HAP-1 (cell line): ENCODE measurements at regions not wholly inside any gene's neighbourhood (a gene's known extent, or its start where the extent isn't known, plus 50 kb on each side); places are given as distances from the start of the nearest gene placed in this dataset.
A peak's percentile ranks its signal among the peaks of the same experiment; 100 is the strongest.
"Not testable (repeated sequence)": the region's sequence is repeated elsewhere in the genome, so short reads cannot be mapped to it uniquely, and the experiment has no call there.

ENCODE experiments used
- DNase-seq, 2 experiments: peaks; one replicate each; pipeline ENCODE4 v3.0.0-alpha.2; 2016 to 2020; ENCODE audit warnings: low spot score in 2 of 2
- H3K27me3 ChIP-seq: fragments of 250-450 bp; sonication (Bioruptor Pico); 2 replicates; pipeline ENCODE4 v1.5.1; 2020; ENCODE audit warnings: low read depth, mild to moderate bottlenecking, moderate library complexity
- H3K36me3 ChIP-seq: fragments of 250-450 bp; sonication (Bioruptor Pico); replicated peaks from 2 replicates; pipeline ENCODE4 v1.5.1; 2020; ENCODE audit warnings: mild to moderate bottlenecking
- H3K4me1 ChIP-seq: fragments of 250-450 bp; sonication (Bioruptor Pico); 2 replicates; pipeline ENCODE4 v1.5.1; 2020; ENCODE audit warnings: mild to moderate bottlenecking
- H3K4me3 ChIP-seq: fragments of 250-450 bp; sonication (Bioruptor Pico); 2 replicates; pipeline ENCODE4 v1.5.1; 2020; ENCODE audit warnings: mild to moderate bottlenecking, moderate library complexity
- H3K9me3 ChIP-seq: fragments of 250-450 bp; sonication (Bioruptor Pico); 2 replicates; pipeline ENCODE4 v1.5.1; 2020; ENCODE audit warnings: mild to moderate bottlenecking, moderate library complexity
- in situ Hi-C: fragments of 300-500 bp; cut with MboI; formaldehyde crosslinking; loops from 3 replicates; pipeline ENCODE4 v1.14.3; 2020; ENCODE audit warnings: low sequenced_read_pairs, inconsistent platforms, mixed read lengths

GRCh38 chr11:21761000-21761399, 431.9 kb upstream of the ANO5 start:
- no peak for DNase-seq
- Histone ChIP-seq H3K36me3 (no peaks in the 10 kb centered on the region), H3K4me1 (no peaks in the 10 kb centered on the region), H3K27me3 (no peaks in the 10 kb centered on the region), H3K4me3 (no peak overlapping the region), H3K9me3 (no peaks in the 10 kb centered on the region)
- in situ Hi-C loops = no loop called here

- Histone ChIP-seq H3K36me3 (no peaks in the 10 kb centered on the region), H3K27me3 (no peaks in the 10 kb centered on the region), H3K4me1 (no peaks in the 10 kb centered on the region), H3K9me3 (no peaks in the 10 kb centered on the region), H3K4me3 (no peak overlapping the region)
- in situ Hi-C loops = no loop called here
- no peak for DNase-seq
Measured at GRCh38 chr11:21768388-21768787, 424.5 kb upstream of the ANO5 start.

GRCh38 chr11:21769188-21769587, 423.7 kb upstream of the ANO5 start:
- Histone ChIP-seq H3K4me3 (no peak overlapping the region), H3K9me3 (no peaks in the 10 kb centered on the region), H3K27me3 (no peaks in the 10 kb centered on the region), H3K36me3 (no peaks in the 10 kb centered on the region), H3K4me1 (no peaks in the 10 kb centered on the region)
- no peak for DNase-seq
- in situ Hi-C loops = no loop called here

GRCh38 chr11:21771097-21771496, 421.8 kb upstream of the ANO5 start:
- Histone ChIP-seq H3K9me3 (no peaks in the 10 kb centered on the region), H3K27me3 (no peaks in the 10 kb centered on the region), H3K4me1 (no peaks in the 10 kb centered on the region), H3K4me3 (no peak overlapping the region), H3K36me3 (no peaks in the 10 kb centered on the region)
- DNase-seq = no peak
- in situ Hi-C loops = no loop called here

GRCh38 chr11:21774212-21774611, 418.7 kb upstream of the ANO5 start:
- no peak for DNase-seq
- Histone ChIP-seq H3K4me3 (no peak overlapping the region), H3K36me3 (no peaks in the 10 kb centered on the region), H3K4me1 (no peaks in the 10 kb centered on the region), H3K27me3 (no peaks in the 10 kb centered on the region), H3K9me3 (no peaks in the 10 kb centered on the region)
- in situ Hi-C loops = no loop called here

- no peak overlapping the region for H3K4me3 ChIP-seq
- in situ Hi-C loops = no loop called here
- no peaks in the 10 kb centered on the region for H3K36me3 ChIP-seq
- no peaks in the 10 kb centered on the region for H3K9me3 ChIP-seq
- no peak for DNase-seq
- H3K27me3 ChIP-seq = no peaks in the 10 kb centered on the region
- no peaks in the 10 kb centered on the region for H3K4me1 ChIP-seq
Measured at GRCh38 chr11:21775911-21776310, 417.0 kb upstream of the ANO5 start.

GRCh38 chr11:21783954-21784353, 408.9 kb upstream of the ANO5 start:
- in situ Hi-C loops = no loop called here
- peak; percentile 20 to 66 for DNase-seq
- Histone ChIP-seq H3K27me3 (no peaks in the 10 kb centered on the region), H3K4me3 (no peak overlapping the region), H3K36me3 (no peaks in the 10 kb centered on the region), H3K4me1 (no peaks in the 10 kb centered on the region; the same call in 1 of the 2 replicates), H3K9me3 (no peaks in the 10 kb centered on the region)

GRCh38 chr11:21785351-21785750, 407.5 kb upstream of the ANO5 start:
- H3K4me3 ChIP-seq = no peak overlapping the region
- no peak for DNase-seq
- H3K27me3 ChIP-seq = no peaks in the 10 kb centered on the region
- in situ Hi-C loops = no loop called here
- H3K36me3 ChIP-seq = no peaks in the 10 kb centered on the region
- no peaks in the 10 kb centered on the region; the same call in 1 of the 2 replicates for H3K4me1 ChIP-seq
- no peaks in the 10 kb centered on the region for H3K9me3 ChIP-seq

GRCh38 chr11:21794306-21794705, 398.6 kb upstream of the ANO5 start:
- DNase-seq = no peak
- no peak overlapping the region for H3K4me3 ChIP-seq
- no peaks in the 10 kb centered on the region for H3K9me3 ChIP-seq
- in situ Hi-C loops = no loop called here
- H3K4me1 ChIP-seq = no peaks in the 10 kb centered on the region
- no peaks in the 10 kb centered on the region for H3K36me3 ChIP-seq
- no peaks in the 10 kb centered on the region for H3K27me3 ChIP-seq

- in situ Hi-C loops = no loop called here
- H3K4me1 ChIP-seq = no peaks in the 10 kb centered on the region
- no peaks in the 10 kb centered on the region for H3K9me3 ChIP-seq
- H3K4me3 ChIP-seq = no peak overlapping the region
- no peak for DNase-seq
- no peaks in the 10 kb centered on the region for H3K27me3 ChIP-seq
- H3K36me3 ChIP-seq = no peaks in the 10 kb centered on the region
Measured at GRCh38 chr11:21798216-21798615, 394.7 kb upstream of the ANO5 start.

GRCh38 chr11:21804523-21804922, 388.4 kb upstream of the ANO5 start:
- DNase-seq, H3K4me1 ChIP-seq, in situ Hi-C loops: not testable (repeated sequence)

GRCh38 chr11:21806508-21806907, 386.4 kb upstream of the ANO5 start:
- DNase-seq = no peak
- in situ Hi-C loops = no loop called here
- no peaks in the 10 kb centered on the region for H3K4me1 ChIP-seq

More at GRCh38 chr11:21804523-21804922, 388.4 kb upstream of the ANO5 start:
- not testable (repeated sequence) for H3K27me3 ChIP-seq, H3K4me3 ChIP-seq, H3K36me3 ChIP-seq, H3K9me3 ChIP-seq

GRCh38 chr11:21806947-21807346, 385.9 kb upstream of the ANO5 start:
- Histone ChIP-seq H3K36me3 (no peaks in the 10 kb centered on the region), H3K4me1 (no peaks in the 10 kb centered on the region), H3K4me3 (no peak overlapping the region), H3K27me3 (no peaks in the 10 kb centered on the region), H3K9me3 (no peaks in the 10 kb centered on the region; the same call in 1 of the 2 replicates)
- no peak for DNase-seq
- in situ Hi-C loops = no loop called here

More at GRCh38 chr11:21806508-21806907, 386.4 kb upstream of the ANO5 start:
- H3K27me3 ChIP-seq = no peaks in the 10 kb centered on the region
- H3K4me3 ChIP-seq = no peak overlapping the region
- H3K9me3 ChIP-seq = no peaks in the 10 kb centered on the region; the same call in 1 of the 2 replicates
- H3K36me3 ChIP-seq = no peaks in the 10 kb centered on the region

- no peak overlapping the region for H3K4me3 ChIP-seq
- H3K9me3 ChIP-seq = no peaks in the 10 kb centered on the region; the same call in 1 of the 2 replicates
- DNase-seq = no peak
- H3K36me3 ChIP-seq = no peaks in the 10 kb centered on the region
- no peaks in the 10 kb centered on the region for H3K4me1 ChIP-seq
- in situ Hi-C loops = no loop called here
- H3K27me3 ChIP-seq = no peaks in the 10 kb centered on the region
Measured at GRCh38 chr11:21807350-21807749, 385.5 kb upstream of the ANO5 start.

- Histone ChIP-seq H3K9me3 (no peaks in the 10 kb centered on the region; the same call in 1 of the 2 replicates), H3K4me3 (no peak overlapping the region), H3K36me3 (no peaks in the 10 kb centered on the region), H3K4me1 (peaks cover 5% of the 10 kb centered on the region), H3K27me3 (no peaks in the 10 kb centered on the region)
- in situ Hi-C loops = no loop called here
- DNase-seq = no peak
Measured at GRCh38 chr11:21810650-21811049, 382.2 kb upstream of the ANO5 start.
